ENCODE measurements at regions not wholly inside any gene's neighbourhood (a gene's known extent, or its start where the extent isn't known, plus 50 kb on each side); places are given as distances from the start of the nearest gene placed in this dataset.

DNA sequence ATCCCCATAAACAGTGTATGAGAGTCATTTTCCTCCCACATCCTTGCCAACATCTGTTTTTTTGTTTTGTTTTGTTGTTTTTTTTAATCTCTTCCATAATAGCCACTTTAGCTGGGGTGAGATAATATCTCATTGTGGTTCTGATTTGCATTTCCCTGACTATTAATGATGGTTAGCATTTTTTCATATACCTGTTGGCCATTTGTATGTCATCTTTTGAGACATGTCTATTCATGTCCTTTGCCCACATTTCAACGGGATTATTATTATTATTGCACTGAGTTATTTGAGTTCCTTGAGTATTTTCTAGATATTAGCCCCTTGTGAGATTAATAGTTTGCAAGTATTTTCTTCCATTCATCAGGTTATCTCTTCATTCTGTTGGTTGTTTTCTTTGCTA, 223.3 kb downstream of the LPIN1 start:
- TF ChIP-seq, protein P1, sequence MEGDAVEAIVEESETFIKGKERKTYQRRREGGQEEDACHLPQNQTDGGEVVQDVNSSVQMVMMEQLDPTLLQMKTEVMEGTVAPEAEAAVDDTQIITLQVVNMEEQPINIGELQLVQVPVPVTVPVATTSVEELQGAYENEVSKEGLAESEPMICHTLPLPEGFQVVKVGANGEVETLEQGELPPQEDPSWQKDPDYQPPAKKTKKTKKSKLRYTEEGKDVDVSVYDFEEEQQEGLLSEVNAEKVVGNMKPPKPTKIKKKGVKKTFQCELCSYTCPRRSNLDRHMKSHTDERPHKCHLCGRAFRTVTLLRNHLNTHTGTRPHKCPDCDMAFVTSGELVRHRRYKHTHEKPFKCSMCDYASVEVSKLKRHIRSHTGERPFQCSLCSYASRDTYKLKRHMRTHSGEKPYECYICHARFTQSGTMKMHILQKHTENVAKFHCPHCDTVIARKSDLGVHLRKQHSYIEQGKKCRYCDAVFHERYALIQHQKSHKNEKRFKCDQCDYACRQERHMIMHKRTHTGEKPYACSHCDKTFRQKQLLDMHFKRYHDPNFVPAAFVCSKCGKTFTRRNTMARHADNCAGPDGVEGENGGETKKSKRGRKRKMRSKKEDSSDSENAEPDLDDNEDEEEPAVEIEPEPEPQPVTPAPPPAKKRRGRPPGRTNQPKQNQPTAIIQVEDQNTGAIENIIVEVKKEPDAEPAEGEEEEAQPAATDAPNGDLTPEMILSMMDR (IDR thresholded peaks at IDR 0.05) = no peak
- TF ChIP-seq POLR2A (IDR thresholded peaks at IDR 0.05) = no peak
- TF ChIP-seq EP300 (IDR thresholded peaks at IDR 0.05) = no peak
- no peak for TF ChIP-seq POLR2AphosphoS5 (IDR thresholded peaks at IDR 0.05)
